Femur (tissue), 1 donor: ENCODE measurements at regions not wholly inside any gene's neighbourhood (a gene's known extent, or its start where the extent isn't known, plus 50 kb on each side); places are given as distances from the start of the nearest gene placed in this dataset.

Experiments
- DNase-seq: peaks from one replicate; pipeline ENCODE4 v3.0.0-alpha.2; 2017

GRCh38 chr3:66121318-66121717 lies 82.6 kb upstream of the MAGI1 start:
- no peak for DNase-seq

- peak; percentile 68 for DNase-seq
These were observed 77.3 kb upstream of the MAGI1 start for GRCh38 chr3:66115858-66116654.

GRCh38 chr3:66113542-66113941 lies 74.8 kb upstream of the MAGI1 start:
- DNase-seq = no peak

GRCh38 chr3:66110840-66111239 lies 72.1 kb upstream of the MAGI1 start:
- DNase-seq = peak; percentile 24

GRCh38 chr3:66107855-66108254 lies 69.1 kb upstream of the MAGI1 start:
- peak; percentile 54 for DNase-seq

- no peak for DNase-seq
These were observed 68.1 kb upstream of the MAGI1 start for GRCh38 chr3:66106788-66107187.

- DNase-seq = no peak
These were observed 65.8 kb upstream of the MAGI1 start for GRCh38 chr3:66104535-66104934.

GRCh38 chr3:66103729-66104128 lies 65.0 kb upstream of the MAGI1 start:
- no peak for DNase-seq

GRCh38 chr3:66101901-66102300 lies 63.2 kb upstream of the MAGI1 start:
- DNase-seq = no peak

- no peak for DNase-seq
These were observed 60.9 kb upstream of the MAGI1 start for GRCh38 chr3:66099541-66100065.

GRCh38 chr3:66098436-66098835 lies 59.7 kb upstream of the MAGI1 start:
- DNase-seq = no peak

- DNase-seq = no peak
These were observed 58.9 kb upstream of the MAGI1 start for GRCh38 chr3:66097647-66098046.

GRCh38 chr3:66095295-66096001 lies 56.7 kb upstream of the MAGI1 start:
- no peak for DNase-seq

- no peak for DNase-seq
These were observed 55.3 kb upstream of the MAGI1 start for GRCh38 chr3:66093981-66094380.

- peak; percentile 29 for DNase-seq
These were observed 53.7 kb upstream of the MAGI1 start for GRCh38 chr3:66092175-66092995.
